ENCODE measurements at regions not wholly inside any gene's neighbourhood (a gene's known extent, or its start where the extent isn't known, plus 50 kb on each side); places are given as distances from the start of the nearest gene placed in this dataset.
A peak's percentile ranks its signal among the peaks of the same experiment; 100 is the strongest.
"Not testable (repeated sequence)": the region's sequence is repeated elsewhere in the genome, so short reads cannot be mapped to it uniquely, and the experiment has no call there.

DNA sequence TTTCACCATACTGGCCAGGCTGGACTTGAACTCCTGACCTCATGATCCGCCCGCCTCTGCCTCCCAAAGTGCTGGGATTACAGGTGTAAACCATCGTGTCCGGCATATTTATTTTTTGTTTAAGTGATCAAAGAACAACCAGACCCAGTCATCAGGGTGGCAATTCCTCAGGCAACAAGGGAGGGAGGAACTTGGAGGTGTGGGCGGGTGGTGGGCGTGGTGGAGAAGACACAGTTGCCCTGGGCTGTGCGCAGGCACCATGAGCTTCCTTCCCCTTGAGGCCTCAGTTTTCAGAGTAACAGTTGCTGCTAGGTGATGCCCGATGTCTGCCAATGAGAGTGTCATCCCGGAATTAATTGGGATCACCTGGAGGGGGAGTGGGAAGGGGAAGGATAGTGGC, 191.7 kb downstream of the ALG10 start:
- Histone ChIP-seq H3K4me3 (no peak overlapping the region), H3K27ac (no peak overlapping the region)
- DNase-seq (ENCODE audit: low spot score) = no peak
- TF ChIP-seq, protein P1, sequence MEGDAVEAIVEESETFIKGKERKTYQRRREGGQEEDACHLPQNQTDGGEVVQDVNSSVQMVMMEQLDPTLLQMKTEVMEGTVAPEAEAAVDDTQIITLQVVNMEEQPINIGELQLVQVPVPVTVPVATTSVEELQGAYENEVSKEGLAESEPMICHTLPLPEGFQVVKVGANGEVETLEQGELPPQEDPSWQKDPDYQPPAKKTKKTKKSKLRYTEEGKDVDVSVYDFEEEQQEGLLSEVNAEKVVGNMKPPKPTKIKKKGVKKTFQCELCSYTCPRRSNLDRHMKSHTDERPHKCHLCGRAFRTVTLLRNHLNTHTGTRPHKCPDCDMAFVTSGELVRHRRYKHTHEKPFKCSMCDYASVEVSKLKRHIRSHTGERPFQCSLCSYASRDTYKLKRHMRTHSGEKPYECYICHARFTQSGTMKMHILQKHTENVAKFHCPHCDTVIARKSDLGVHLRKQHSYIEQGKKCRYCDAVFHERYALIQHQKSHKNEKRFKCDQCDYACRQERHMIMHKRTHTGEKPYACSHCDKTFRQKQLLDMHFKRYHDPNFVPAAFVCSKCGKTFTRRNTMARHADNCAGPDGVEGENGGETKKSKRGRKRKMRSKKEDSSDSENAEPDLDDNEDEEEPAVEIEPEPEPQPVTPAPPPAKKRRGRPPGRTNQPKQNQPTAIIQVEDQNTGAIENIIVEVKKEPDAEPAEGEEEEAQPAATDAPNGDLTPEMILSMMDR (IDR thresholded peaks at IDR 0.05) = no peak

DNA sequence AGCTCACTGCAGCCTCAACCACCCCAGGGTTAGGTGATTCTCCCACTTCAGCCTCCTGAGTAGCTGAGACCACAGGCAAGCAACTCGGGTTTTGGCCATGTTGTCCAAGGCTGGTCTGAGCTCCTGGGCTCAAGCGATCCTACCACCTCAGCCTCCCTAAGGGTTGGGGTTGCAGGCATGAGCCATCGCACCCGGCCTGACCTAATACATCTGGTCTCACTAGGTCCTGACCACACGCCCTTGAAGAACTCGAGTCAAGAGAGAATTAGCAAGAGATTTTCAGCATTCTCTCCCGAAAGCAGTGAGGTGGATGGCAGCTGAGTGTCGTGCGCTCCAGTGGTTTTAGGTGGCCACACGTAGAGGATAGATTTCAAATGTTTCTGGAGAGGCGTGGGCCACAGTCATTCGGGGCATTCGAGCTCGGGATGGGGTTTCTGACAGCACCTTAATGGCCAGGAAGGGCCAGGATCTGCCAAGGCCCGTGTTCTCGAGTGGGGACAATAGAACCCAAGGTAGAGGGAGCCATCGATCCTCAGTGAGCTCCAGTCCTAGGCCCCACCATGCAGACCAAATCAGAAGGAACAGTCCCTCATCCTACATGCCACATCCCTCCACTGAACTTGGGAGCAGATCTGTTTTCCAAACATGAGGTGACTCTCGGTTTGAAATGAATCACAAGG, 193.1 kb downstream of the ALG10 start:
- Histone ChIP-seq H3K27ac (no peak overlapping the region), H3K4me3 (no peak overlapping the region)
- TF ChIP-seq, protein P1 (IDR thresholded peaks at IDR 0.05) = no peak
- no peak for DNase-seq (ENCODE audit: low spot score)

DNA sequence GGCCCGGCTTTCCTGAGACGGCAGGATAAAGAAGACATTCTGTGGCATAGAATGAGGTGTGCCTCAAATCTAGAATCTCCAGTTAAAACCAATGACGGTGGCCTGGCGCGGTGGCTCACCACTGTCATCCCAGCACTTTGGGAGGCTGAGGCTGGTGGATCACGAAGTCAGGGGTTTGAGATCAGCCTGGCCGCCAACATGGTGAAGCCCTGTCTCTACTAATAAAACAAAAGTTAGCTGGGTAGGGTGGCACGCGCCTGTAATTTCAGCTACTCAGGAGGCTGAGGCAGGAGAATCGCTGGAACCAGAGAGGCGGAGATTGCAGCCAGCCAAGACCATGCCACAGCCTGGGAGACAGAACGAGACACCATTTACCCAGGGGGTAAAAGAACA, 193.6 kb downstream of the ALG10 start:
- TF ChIP-seq, protein P1 (IDR thresholded peaks at IDR 0.05) = no peak
- no peak overlapping the region for H3K27ac ChIP-seq
- no peak for DNase-seq (ENCODE audit: low spot score)
- H3K4me3 ChIP-seq = no peak overlapping the region

DNA sequence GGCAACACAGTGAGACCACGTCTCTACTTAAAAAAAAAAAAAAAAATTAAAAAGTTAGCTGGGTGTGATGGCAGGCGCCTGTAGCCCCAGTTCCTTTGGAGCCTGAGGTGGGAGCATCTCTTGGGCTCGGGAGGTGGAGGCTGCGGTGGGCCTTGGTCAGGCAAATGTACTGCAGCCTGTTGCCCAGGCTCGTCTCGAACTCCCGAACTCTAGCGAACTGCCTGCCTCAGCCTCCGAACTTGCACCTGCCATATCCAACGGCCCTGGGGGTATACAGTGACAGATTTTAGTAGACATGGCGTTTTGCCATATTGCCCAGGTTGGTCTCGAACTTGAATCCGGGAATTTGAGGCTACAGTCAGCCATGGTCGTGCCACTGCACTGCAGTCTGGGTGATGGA, 195.4 kb downstream of the ALG10 start:
- no peak for DNase-seq (ENCODE audit: low spot score)
- H3K4me3 ChIP-seq = no peak overlapping the region

DNA sequence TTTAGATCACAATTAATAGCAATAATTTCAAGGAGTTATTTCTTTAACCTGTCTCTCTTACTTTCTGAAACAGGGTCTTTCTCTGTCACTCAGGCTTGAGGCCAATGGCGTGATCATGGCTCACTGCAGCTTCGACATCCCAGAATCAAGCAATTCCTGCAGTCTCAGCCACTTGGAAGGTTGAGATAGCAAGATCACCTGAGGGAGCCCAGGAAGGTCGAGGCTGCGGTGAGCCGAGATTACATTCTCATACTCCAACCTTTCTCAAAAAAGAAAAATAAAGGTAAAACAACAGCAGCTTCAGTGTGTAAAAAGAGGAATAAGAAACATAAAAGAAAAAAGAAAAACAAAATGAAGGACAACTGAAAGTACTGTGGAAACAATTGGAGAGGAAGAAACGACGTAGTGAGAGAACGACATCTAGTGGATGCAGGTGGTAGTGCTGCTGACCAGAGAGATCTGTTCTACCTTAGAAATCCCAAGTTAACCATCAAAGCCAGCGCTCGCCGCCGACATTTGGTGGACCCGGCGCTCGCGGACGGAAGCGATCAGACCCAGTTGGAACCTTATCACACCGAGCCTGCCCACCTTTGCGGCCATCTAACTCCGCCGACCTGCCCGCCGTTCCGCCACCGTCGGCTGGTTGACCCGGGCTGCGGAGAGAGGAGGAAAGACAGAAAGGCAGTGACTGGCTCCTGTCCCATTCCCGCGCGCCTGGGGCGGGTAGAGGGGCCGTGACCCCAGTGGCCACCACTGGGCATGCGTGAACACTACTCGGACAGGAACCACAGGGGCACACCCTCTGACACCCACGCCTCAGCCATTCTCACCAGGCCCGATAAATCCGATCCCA, 196.1 kb downstream of the ALG10 start:
- Histone ChIP-seq H3K4me3 (peak overlapping the region; percentile 42), H3K27ac (no peak overlapping the region)
- no peak for DNase-seq (ENCODE audit: low spot score)
- TF ChIP-seq, protein P1 (IDR thresholded peaks at IDR 0.05) = peak; percentile 78

More for the DNA sequence above, 195.4 kb downstream of the ALG10 start:
- TF ChIP-seq, protein P1 (IDR thresholded peaks at IDR 0.05) = no peak
- H3K27ac ChIP-seq = no peak overlapping the region

DNA sequence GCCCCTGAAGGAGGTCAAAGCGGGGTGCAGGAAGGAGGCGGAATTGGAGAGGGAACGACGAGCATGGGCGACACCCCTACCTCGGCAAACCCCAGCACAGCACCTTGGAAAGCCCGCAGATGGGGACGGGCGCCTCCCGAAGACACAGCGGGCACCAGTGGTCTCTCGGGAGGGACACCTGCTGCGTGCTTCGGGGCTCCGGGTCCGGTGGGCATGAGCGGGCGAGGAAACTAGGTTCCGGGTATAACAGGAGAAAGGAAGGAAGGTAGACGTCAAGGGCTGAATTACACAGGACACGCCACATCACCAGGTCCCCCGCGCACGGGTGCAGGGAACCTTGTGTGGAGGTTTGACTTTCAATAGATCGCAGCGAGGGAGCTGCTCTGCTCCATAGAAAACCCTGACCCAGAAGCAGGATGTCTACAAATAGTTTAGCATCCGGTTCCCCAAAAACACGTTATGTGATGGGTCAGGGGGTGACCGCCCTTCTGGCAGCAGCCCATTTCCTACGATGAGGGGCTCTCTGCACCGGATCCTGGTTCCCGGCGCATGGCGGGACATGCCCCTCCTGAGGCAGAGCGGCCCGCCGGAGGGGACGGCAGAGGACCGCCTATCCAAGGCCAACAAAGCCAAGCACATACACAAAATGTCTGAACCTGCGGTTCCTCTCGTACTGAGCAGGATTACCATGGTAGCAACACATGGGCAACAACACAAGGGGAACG, 196.9 kb downstream of the ALG10 start:
- Histone ChIP-seq H3K4me3 (peak overlapping the region; percentile 42), H3K27ac (no peak overlapping the region)
- TF ChIP-seq, protein P1 (IDR thresholded peaks at IDR 0.05) = no peak
- no peak for DNase-seq (ENCODE audit: low spot score)

DNA sequence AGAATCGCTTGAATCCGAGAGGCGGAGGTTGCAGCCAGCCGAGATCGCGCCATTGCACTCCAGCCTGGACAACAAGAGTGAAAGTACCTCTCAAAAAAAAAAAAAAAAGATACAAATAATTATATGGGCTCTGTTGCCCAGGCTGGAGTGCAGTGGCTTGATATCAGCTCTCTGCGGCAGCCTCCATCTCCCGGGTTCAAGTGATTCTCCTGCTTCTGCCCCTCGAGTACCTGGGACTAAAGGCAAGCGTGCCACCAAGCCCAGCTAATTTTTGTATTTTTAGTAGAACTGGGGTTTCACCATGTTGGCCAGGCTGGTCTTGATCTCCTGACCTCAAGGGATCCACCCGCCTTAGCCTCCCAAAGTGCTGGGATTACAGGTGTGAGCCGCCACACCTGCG, 197.8 kb downstream of the ALG10 start:
- not testable (repeated sequence) for H3K27ac ChIP-seq, H3K4me3 ChIP-seq
- peak; percentile 8 for DNase-seq (ENCODE audit: low spot score)

Measured in coronary artery (tissue), 2 donors.